ENCODE measurements at regions not wholly inside any gene's neighbourhood (a gene's known extent, or its start where the extent isn't known, plus 50 kb on each side); places are given as distances from the start of the nearest gene placed in this dataset.
"Not testable (repeated sequence)": the region's sequence is repeated elsewhere in the genome, so short reads cannot be mapped to it uniquely, and the experiment has no call there.

DNA sequence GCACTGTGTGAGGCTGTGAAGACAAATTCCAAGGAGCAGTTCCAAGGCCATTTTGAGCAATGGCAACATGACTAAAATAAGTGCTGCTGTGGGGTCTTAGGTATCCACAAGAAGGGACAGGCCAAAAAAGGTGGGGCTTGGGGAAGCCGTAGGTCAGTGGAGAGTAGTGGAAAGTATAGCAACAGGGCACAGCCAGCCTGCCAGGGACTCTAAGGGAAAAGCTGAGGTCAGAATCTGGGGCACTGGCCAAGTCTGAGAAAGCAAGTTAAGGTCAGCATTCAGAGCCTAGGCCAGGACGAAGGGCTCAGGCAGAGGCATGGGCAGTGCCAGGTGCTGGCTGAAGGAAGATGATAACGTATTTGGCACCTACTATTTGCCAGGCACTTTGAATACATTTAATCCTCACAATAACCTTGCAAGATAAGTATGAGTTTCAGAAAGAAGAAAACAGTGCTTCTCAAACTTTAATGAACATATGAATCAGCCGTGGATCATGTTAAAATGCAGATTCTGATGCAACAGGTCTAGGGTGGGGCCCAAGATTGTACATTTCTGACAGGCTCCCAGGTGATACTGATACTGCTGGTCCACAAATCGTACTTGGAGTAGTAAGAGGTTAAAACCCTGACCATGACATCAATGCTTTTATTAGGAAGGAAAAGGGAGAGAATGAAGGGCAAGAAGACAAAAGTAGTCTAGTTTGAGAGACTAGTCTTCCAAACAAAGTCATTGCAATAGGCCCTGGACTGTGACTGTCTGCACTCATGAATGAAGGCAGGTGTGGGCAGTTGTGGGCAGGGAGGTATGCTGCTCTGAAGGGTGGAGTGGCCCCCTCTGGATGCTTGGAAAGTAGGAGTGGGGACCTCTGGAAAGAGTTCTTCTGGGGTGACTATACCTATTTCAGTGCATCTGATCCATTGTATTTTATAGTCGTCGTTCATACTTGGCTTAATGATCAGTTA is 106.3 kb upstream of the ANKRD28 start:
- DNase-seq (ENCODE audit: low read depth) = no peak

DNA sequence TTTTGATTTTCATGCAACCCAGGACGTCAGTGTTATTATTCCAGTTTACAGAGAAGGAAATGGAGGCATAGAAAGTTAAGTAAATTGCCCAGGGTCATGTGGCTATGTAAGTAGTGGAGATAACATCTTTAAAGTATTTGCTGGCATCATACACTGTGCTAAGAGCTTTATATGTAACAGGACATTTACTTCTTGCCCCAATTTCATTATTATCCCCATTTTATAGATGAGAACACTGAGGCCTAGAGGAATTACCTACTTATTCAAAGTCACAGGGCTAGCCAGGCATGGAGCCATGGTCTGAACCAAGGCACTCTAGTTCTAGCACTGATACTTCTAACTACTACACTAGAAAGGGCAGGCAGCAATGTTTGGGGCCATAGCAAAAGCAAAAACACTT is 107.3 kb upstream of the ANKRD28 start:
- no peak for DNase-seq (ENCODE audit: low read depth)

DNA sequence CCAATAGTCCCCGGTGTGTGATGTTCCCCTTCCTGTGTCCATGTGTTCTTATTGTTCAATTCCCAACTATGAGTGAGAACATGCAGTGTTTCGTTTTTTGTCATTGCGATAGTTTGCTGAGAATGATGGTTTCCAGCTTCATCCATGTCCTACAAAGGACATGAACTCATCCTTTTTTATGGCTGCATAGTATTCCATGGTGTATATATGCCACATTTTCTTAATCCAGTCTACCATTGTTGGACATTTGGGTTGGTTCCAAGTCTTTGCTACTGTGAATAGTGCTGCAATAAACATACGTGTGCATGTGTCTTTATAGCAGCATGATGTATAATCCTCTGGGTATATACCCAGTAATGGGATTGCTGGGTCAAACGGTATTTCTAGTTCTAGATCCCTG is 109.6 kb upstream of the ANKRD28 start:
- DNase-seq (ENCODE audit: low read depth) = not testable (repeated sequence)

DNA sequence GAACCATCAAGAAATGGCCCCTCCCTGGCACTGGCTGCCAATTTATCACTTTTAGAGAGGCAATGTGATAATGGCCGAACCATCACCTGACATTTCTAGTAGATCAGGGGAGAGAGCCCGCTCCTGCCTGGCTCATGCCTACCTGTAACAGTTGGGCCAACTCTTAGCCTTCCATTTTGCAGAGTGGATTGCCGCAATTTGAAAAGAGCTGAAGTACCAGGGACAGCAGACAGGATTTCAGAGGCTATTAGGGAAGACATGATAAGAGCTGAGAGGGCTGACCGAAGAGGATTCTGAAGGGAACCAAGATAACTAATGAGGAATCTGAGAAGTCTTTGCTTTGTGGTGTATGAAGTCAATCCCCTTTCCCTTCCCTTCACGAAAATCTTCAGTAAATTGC is 121.2 kb upstream of the ANKRD28 start:
- no peak for DNase-seq (ENCODE audit: low read depth)

DNA sequence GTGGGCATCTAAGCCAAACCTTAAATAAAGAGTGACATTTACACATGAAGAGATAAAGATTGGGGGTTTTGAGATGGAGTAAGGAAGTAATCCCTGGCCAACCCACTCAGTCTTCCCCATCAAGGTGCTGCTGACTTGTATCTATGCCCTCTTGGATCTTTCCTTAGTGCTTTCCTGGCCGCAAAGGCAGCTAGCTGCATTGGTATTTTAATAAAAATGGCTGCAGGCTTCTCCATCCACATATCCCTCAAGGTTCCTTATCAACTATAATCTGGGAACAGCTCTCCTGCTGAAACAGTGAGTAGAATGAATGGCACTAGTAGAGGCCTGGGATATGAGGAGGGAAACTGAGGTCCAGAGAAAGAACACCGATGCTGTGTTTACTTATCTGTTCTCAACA is 122.2 kb upstream of the ANKRD28 start:
- DNase-seq (ENCODE audit: low read depth) = no peak

DNA sequence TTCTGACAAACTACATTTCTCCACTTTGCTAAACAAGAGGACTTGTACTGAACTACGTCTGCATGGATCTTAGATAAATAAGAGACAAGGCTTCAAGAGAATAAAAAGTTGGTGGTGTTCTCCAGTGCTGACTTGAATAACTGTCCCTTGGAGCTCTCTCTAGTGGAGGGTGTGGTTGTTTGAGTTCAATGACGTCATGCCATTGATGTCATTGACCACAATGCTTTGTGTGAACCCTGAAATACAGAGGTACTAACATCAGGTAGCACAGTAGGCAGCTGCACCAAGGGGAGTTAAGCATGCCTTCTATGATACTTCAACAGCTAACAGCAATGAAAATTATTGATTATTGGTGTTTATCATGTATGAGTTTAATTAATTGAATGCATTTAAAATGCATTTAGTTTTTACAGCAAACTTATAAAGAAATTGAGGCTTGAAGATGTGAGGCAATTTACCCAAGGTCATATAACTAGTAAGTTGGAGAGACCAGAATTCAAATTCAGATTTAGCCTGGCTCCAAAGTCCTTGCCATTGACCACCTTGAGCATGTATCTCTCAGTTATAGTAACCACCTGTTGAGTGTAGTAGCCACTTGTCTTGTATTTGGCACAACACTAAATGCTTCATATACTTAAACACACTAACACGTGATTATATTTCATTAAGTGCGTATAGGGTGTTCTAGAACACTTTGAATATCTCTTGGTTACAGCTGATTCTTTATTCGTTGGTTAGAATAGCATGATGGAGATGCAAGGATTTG is 126.0 kb upstream of the ANKRD28 start:
- no peak for DNase-seq (ENCODE audit: low read depth)

DNA sequence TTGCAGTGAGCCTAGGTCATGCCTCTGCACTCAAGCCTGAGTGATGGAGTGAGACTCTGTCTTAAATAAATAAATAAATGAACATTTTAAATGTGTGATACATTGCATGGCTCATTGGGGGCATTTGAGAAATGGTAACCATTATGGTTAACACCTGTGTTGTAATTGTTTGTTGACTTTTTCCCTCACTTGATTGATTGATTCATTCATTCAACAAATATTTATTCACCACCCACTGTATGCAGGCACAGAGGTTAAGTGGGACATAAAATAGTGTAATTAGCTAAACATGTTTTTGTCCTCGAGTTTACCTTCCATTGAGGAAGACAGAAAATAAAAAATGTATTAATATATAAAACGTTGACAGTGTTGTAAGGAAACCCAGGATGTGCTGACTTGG is 127.1 kb upstream of the ANKRD28 start:
- no peak for DNase-seq (ENCODE audit: low read depth)

DNA sequence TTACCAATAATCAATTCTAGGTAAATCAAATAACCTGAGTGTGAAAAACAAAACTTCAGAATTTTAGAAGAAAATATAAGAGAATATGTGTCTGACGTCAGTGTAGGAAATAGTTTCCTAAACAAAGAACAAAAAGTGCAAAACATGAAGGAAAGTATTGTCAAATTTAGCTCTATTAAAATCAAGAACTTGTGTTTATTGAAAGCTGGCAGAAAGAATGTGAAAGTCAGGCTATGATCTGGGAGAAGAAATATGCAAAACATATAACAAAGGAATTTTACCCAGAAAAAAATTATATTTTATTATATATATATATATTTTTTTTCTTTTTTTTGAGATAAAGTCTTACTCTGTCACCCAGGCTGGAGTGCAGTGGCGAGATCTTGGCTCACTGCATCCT is 129.1 kb upstream of the ANKRD28 start:
- DNase-seq (ENCODE audit: low read depth) = no peak

DNA sequence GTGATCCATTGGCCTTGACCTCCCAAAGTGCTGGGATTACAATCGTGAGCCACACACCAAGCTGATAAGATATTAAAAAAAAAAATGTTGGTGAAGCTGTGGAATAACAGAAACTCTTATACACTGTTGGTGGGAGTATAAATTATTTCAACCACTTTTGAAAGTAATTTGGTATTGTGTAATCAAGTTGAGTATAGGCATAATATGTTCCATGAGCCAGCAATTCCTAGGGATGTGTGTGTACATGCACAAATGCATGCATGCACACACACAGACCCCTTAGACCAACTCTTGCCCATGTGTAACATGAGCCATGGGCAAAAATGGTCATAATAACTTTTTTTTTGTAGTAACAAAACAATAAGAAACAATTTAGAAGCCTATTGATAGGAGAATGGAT is 130.2 kb upstream of the ANKRD28 start:
- no peak for DNase-seq (ENCODE audit: low read depth)

DNA sequence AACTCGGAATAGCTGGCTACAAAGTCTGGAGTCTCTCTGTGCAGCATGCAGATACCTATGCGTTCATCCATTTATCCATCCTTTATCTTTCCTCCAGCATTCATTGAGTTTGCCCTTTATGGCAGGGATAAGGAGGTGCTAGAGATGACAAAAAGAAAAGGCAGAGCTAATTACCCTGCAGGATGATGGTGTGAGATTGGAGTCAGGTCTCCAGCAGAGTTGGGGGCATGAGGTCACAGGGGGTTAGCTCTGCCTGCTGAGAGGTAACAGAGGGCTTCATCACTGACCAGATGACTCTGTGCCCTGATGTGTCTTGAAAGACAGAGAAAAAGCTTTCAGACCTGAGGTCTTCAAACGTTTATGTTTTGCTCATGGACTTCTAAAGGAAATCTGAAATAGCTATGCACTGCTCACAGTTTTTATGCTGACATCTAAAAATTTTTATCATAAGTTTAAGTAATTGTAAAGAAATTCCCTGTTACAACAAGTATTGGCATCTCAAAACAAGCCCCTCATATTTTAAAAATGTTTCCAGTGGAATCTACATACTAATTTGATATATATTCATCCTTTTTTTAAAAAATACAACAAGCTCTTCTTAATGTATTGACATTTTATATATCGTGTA is 132.3 kb upstream of the ANKRD28 start:
- no peak for DNase-seq (ENCODE audit: low read depth)

DNA sequence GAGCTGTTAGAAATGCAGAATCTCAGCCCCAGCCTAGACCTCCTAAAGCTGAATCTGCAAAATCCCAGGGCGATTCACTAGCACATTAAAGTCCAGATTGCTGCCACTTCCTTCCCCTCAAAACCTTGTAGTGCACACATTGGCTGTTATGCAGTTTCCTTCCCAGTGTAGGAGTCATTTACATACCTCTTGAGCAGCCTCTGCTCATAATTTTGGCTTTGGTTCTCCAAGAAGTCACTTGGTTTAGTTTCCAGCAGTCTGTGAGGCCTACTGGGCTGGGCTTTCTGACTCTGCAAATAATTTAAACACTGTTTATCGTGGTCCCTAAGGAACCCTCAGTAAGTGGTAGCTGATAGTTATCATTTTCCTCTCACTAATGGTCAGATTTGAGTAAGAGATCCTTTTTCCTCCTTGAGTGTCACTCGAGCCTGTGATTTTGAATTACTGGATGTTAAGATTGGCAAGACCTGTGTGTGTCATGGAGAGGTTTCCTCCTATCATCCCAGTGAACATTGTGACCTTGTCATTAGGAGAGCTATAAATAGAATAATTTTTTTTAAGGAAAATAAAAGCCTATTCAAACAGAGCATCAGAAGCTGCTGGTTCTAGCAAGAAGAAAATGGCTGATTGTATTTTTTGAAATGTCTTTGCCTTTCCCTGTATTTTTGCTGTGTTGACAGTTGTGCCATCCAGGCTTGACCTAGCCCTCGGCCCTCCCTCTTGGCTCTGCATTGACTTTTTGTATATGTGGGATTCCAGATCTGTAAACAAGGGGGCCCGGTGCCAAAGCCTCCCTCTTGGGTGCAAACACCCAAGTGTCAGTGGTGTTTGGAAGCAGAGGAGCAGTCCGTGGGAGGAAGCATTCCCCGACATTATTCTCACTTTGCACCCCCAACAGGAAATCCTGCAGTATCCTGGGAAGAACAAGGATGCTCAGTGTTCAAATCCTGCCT is 134.8 kb upstream of the ANKRD28 start:
- DNase-seq (ENCODE audit: low read depth) = no peak

DNA sequence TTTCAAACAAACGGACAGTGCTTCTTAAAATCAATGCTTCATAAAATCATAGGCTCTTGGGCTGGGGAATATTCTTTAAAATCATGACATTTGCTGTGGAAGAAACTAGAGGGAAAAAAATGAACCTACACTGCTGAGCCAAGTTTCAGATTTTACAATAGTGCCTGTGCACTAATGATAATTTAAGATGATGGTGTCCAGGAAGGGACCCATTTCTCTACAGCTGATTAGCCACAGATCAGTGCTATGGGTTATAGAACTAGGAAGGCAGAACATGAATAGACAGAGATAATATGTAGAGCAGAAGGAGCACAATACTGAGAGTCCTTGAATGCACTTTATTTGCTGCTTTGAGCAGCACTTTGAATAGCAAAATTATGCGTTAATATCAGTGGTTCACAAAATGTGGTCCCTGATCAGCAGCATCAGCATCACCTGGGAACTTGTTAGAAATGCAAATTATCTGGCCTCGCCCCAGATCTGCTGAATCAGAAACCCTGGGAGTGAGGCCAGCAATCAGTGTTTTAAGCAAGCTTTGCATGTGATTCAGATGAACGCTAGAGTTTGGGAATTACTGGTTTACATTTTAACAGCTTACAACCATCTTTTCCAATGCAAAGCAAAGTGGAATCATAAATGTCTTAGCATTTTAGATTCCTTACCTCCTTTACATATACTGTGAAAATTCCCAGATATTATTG is 135.8 kb upstream of the ANKRD28 start:
- no peak for DNase-seq (ENCODE audit: low read depth)

DNA sequence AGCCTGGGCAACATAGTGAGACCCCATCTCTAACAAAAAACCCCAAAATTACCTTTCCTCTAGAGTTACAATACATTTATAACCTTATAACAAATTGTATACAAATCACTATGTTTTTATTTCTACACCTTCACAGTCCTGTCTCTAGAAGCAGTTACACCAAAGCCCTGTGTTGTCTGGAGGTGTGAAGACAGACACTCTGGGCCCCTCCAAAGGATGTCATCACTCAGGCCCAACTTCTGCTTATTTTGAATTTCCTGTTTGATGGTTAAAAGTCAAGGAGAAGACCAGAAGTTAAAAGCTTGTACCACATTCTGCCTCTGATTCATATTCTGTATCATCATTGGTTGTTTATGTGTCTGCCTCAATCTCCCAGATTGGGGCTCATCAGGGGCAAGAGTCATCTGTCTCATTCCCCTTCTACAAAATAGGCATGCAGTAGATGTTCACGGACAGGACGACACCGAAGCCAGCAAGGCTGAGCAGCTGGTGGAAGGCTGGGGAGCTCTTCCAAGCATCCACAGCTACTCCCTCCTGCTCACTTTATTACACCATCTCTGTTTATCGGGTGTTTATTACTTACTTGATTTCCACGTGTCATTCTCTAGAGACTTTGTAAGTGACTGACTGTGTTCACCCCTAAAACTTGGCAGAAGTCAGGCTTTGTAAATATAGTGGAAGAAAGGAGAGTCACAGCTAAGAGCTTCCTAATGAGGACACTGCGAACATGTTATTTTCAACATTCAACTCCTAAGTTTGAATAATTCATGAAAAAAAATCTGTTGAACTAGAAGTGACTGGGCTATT is 136.8 kb upstream of the ANKRD28 start:
- no peak for DNase-seq (ENCODE audit: low read depth)

DNA sequence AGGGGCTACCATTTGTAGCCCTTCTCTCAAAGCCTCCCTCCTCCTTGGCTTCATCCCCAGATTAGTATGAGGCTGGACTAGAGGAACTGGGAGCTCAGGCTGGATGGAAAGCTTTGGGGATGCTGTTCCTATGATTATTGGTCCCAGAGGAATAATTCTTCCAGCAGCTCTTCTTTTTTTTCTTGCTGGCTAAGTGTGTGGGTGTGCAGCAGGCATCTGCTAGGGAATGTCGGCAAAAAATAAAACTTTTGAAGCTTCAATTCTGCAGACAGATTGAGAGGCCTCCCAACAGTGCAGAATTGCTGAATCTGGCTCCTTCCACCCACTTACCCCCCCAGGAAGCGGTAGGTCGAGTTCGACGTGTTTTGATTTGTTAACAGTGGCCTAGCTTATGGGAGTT is 138.5 kb upstream of the ANKRD28 start:
- DNase-seq (ENCODE audit: low read depth) = no peak

DNA sequence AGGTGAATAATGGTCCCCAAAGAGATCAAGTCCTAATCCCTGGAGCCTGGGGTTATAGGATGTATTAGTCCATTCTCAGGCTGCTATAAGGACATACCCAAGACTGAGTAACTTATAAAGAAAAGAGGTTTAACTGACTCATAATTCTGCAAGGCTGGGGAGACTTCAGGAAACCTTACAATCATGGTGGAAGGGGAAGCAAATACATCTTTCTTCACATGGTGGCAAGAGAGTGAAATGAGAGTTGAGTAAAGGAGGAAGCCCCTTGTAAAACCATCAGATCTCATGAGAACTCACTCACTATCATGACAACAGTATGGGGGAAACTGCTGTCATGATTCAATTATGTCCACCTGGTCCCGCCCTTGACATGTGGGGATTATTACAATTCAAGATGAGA is 142.9 kb upstream of the ANKRD28 start:
- no peak for DNase-seq (ENCODE audit: low read depth)

DNA sequence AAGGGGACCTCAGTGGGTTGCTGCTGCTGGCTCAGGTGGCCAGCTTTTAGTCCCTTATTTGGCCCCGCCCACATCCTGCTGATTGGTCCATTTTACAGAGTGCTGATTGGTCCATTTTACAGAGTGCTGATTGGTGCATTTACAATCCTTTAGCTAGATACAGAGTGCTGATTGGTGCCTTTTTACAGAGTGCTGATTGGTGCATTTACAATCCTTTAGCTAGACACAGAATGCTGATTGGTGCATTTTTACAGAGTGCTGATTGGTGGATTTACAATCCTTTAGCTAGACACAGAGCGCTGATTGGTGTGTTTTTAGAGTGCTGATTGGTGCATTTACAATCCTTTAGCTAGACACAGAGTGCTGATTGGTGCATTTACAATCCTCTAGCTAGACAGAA is 143.7 kb upstream of the ANKRD28 start:
- not testable (repeated sequence) for DNase-seq (ENCODE audit: low read depth)

DNA sequence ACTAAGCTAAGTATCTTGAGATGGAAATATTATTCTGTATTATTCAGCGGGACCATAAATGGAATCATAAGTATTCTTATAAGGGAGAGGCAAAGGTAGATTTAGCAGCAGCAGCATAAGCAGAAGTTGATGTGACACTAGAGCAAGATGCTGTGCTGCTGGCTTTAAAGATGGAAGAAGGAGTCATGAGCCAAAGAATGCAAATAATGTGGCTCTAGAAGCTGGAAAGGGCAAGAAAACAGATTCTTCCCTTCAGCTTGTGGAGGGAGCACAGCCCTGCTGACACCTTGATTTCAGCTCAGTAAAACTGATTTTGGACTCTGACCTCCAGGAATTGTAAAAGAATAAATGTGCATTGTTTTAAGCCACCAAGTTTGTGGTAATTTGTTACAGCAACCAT is 144.2 kb upstream of the ANKRD28 start:
- DNase-seq (ENCODE audit: low read depth) = no peak

DNA sequence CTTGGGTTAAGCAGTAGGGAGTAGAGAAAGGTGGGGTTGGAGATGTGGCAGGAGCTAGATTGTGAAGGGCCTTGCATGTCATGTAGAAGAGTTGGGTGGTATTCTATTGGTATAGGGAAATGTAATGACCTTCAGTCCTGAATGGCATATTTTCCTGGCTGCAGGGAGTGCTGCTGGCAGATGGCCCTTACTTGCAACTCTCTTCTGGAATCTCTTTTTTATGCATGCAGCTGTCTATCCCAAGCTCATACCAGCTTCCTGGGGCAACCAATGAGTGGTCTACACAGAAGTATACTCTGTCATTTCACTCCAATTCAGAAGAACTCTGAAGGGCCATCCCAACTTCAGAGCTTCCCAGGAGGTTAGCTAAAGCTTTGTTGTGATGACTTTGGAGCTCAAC is 144.7 kb upstream of the ANKRD28 start:
- no peak for DNase-seq (ENCODE audit: low read depth)

DNA sequence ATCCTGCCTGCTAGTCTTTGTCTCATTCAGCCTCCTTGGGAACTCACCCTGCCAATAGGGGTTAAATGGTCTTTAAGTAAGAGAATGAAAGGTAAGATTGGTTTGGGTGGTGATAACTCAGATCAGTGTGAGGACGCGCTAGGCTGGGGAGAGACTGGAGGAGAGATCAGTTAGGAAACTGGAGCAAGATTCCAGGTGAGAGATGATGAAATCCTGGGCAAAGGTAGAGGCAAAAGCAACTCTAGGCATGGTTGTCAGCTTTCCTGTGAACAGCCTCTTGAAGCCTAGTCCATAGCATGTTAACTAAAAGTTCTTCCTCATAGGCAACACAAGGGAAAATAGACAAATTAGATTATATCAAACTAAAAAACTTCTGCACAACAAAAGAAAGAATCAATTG is 145.2 kb upstream of the ANKRD28 start:
- DNase-seq (ENCODE audit: low read depth) = no peak

DNA sequence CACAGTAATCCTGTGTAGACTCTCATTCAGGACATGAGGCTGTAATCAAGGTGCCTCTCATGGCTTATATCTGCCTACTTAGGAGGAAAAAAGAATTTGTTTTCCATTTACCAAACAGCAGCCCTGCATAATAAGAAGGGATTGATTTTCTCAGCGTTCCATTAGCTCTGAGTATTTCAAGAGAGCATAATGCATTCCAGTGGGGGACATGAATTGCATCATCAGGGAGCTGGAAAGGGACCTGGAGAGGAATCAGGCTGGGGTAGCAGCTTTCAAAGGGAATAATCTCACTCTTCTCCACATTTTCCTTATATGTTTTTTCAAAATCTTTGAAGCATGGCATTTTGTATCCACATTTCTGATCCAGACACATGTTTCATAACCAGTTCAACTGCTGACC is 150.6 kb upstream of the ANKRD28 start:
- DNase-seq (ENCODE audit: low read depth) = no peak
